Esophagus squamous epithelium (tissue), 4 donors: ENCODE measurements at regions not wholly inside any gene's neighbourhood (a gene's known extent, or its start where the extent isn't known, plus 50 kb on each side); places are given as distances from the start of the nearest gene placed in this dataset.
"Not testable (repeated sequence)": the region's sequence is repeated elsewhere in the genome, so short reads cannot be mapped to it uniquely, and the experiment has no call there.

ENCODE experiments used
- CTCF ChIP-seq, 6 experiments: fragments of 450-650 bp in 4 of 6; fragments of 200-600 bp in 2 of 6; sonication (generic) in 2 of 6; IDR thresholded peaks; one replicate each; pipeline ENCODE4 v1.5.1; 2016 to 2019; ENCODE audit warnings: antibody characterized with exemption in 6 of 6, mild to moderate bottlenecking in 4 of 6, moderate library complexity in 4 of 6
- POLR2A ChIP-seq, 4 donors: fragments of 450-650 bp; IDR thresholded peaks; one replicate each; pipeline ENCODE4 v1.6.1; 2017; ENCODE audit warnings: antibody characterized with exemption in 4 of 4, mild to moderate bottlenecking in 4 of 4, moderate library complexity in 3 of 4

GRCh38 chr16:35170061-35170460, 1710.6 kb downstream of the TP53TG3F start:
- not testable (repeated sequence) for TF ChIP-seq CTCF, POLR2A (IDR thresholded peaks at IDR 0.05)
